ENCODE measurements at regions not wholly inside any gene's neighbourhood (a gene's known extent, or its start where the extent isn't known, plus 50 kb on each side); places are given as distances from the start of the nearest gene placed in this dataset.
A peak's percentile ranks its signal among the peaks of the same experiment; 100 is the strongest.

- Mint-ChIP-seq H3K27ac (ENCODE audit: unreplicated experiment) (no peak overlapping the region), H3K36me3 (ENCODE audit: low read depth) (no peaks in the 10 kb centered on the region)
Measured at GRCh38 chr13:99800011-99800410, 171.6 kb downstream of the ZIC5 start.

GRCh38 chr13:99798756-99799155, 172.8 kb downstream of the ZIC5 start:
- no peak for TF ChIP-seq CTCF (conservative IDR thresholded peaks at IDR 0.05)
- H3K27me3 Mint-ChIP-seq (ENCODE audit: low read depth): no peaks in the 10 kb centered on the region
- H3K4me3 Mint-ChIP-seq: no peak overlapping the region
- no peak overlapping the region for H3K27ac Mint-ChIP-seq (ENCODE audit: unreplicated experiment)
- no peak for DNase-seq (ENCODE audit: low read depth, low spot score)
- H3K9me3 Mint-ChIP-seq: peaks cover 2% of the 10 kb centered on the region
- no peaks in the 10 kb centered on the region for H3K36me3 Mint-ChIP-seq (ENCODE audit: low read depth)
- H3K4me1 Mint-ChIP-seq: peaks cover 13% of the 10 kb centered on the region

More at GRCh38 chr13:99800011-99800410, 171.6 kb downstream of the ZIC5 start:
- DNase-seq (ENCODE audit: low read depth, low spot score): no peak
- no peak for TF ChIP-seq CTCF (conservative IDR thresholded peaks at IDR 0.05)
- H3K27me3 Mint-ChIP-seq (ENCODE audit: low read depth): no peaks in the 10 kb centered on the region
- H3K4me1 Mint-ChIP-seq: peaks cover 25% of the 10 kb centered on the region
- H3K9me3 Mint-ChIP-seq: peaks cover 2% of the 10 kb centered on the region
- no peak overlapping the region for H3K4me3 Mint-ChIP-seq

GRCh38 chr13:99797691-99798090, 173.9 kb downstream of the ZIC5 start:
- Mint-ChIP-seq H3K27ac (ENCODE audit: unreplicated experiment) (no peak overlapping the region), H3K36me3 (ENCODE audit: low read depth) (no peaks in the 10 kb centered on the region), H3K4me1 (peaks cover 2% of the 10 kb centered on the region), H3K4me3 (no peak overlapping the region), H3K27me3 (ENCODE audit: low read depth) (no peaks in the 10 kb centered on the region), H3K9me3 (peaks cover 2% of the 10 kb centered on the region)
- no peak for DNase-seq (ENCODE audit: low read depth, low spot score)
- TF ChIP-seq CTCF (conservative IDR thresholded peaks at IDR 0.05): no peak

GRCh38 chr13:99796175-99796819, 175.3 kb downstream of the ZIC5 start:
- peaks cover 2% of the 10 kb centered on the region for H3K9me3 Mint-ChIP-seq
- H3K4me1 Mint-ChIP-seq: peaks cover 8% of the 10 kb centered on the region
- no peaks in the 10 kb centered on the region for H3K36me3 Mint-ChIP-seq (ENCODE audit: low read depth)
- H3K4me3 Mint-ChIP-seq: no peak overlapping the region
- TF ChIP-seq CTCF (conservative IDR thresholded peaks at IDR 0.05): no peak
- no peak overlapping the region for H3K27ac Mint-ChIP-seq (ENCODE audit: unreplicated experiment)
- peak; percentile 79 for DNase-seq (ENCODE audit: low read depth, low spot score)
- no peaks in the 10 kb centered on the region for H3K27me3 Mint-ChIP-seq (ENCODE audit: low read depth)

- no peak overlapping the region for H3K27ac Mint-ChIP-seq (ENCODE audit: unreplicated experiment)
Measured at GRCh38 chr13:99792079-99792921, 179.3 kb downstream of the ZIC5 start.

More at GRCh38 chr13:99792079-99792921, 179.3 kb downstream of the ZIC5 start:
- Mint-ChIP-seq H3K4me3 (no peak overlapping the region), H3K9me3 (peaks cover 2% of the 10 kb centered on the region), H3K27me3 (ENCODE audit: low read depth) (peaks cover 4% of the 10 kb centered on the region), H3K4me1 (peaks cover 8% of the 10 kb centered on the region), H3K36me3 (ENCODE audit: low read depth) (no peaks in the 10 kb centered on the region)
- DNase-seq (ENCODE audit: low read depth, low spot score): no peak
- TF ChIP-seq CTCF (conservative IDR thresholded peaks at IDR 0.05): no peak
